Brain microvascular endothelial cell (primary cell): ENCODE measurements at regions not wholly inside any gene's neighbourhood (a gene's known extent, or its start where the extent isn't known, plus 50 kb on each side); places are given as distances from the start of the nearest gene placed in this dataset.

Experiments used
- DNase-seq: peaks from one replicate; pipeline ENCODE4 v3.0.0-alpha.2; 2020
- H3K27ac ChIP-seq: fragments of 250-450 bp; sonication (Bioruptor Pico); 2 replicates; pipeline ENCODE4 v1.5.1; 2020; ENCODE audit warnings: mild to moderate bottlenecking, moderate library complexity
- H3K27me3 ChIP-seq: fragments of 250-450 bp; sonication (Bioruptor Pico); replicated peaks from 2 replicates; pipeline ENCODE4 v1.5.1; 2020; ENCODE audit warnings: mild to moderate bottlenecking
- H3K36me3 ChIP-seq: fragments of 250-450 bp; sonication (Bioruptor Pico); replicated peaks from 2 replicates; pipeline ENCODE4 v1.5.1; 2020; ENCODE audit warnings: mild to moderate bottlenecking
- H3K4me3 ChIP-seq: 2 replicates; pipeline ENCODE4 v1.5.1; 2011; ENCODE audit warnings: low read depth, mild to moderate bottlenecking, control low read depth, low read length, moderate library complexity
- in situ Hi-C: cut with HindIII; loops from 2 replicates; pipeline ENCODE4 v1.10.0; 2017; ENCODE audit warnings: low sequenced_read_pairs, low pct_ligation_motif_present
- TF ChIP-seq, protein P1 (sequence below): IDR thresholded peaks from 2 replicates; pipeline ENCODE4 v1.5.1; 2011; ENCODE audit warnings: low read depth, mild to moderate bottlenecking, moderate library complexity, low read length, control low read depth, inconsistent platforms; ENCODE audit errors: missing control alignments

- H3K27ac ChIP-seq, result no peak overlapping the region
- no peaks in the 10 kb centered on the region for H3K27me3 ChIP-seq
- no peak for DNase-seq
- TF ChIP-seq, protein P1, sequence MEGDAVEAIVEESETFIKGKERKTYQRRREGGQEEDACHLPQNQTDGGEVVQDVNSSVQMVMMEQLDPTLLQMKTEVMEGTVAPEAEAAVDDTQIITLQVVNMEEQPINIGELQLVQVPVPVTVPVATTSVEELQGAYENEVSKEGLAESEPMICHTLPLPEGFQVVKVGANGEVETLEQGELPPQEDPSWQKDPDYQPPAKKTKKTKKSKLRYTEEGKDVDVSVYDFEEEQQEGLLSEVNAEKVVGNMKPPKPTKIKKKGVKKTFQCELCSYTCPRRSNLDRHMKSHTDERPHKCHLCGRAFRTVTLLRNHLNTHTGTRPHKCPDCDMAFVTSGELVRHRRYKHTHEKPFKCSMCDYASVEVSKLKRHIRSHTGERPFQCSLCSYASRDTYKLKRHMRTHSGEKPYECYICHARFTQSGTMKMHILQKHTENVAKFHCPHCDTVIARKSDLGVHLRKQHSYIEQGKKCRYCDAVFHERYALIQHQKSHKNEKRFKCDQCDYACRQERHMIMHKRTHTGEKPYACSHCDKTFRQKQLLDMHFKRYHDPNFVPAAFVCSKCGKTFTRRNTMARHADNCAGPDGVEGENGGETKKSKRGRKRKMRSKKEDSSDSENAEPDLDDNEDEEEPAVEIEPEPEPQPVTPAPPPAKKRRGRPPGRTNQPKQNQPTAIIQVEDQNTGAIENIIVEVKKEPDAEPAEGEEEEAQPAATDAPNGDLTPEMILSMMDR, result no peak
- no peaks in the 10 kb centered on the region for H3K36me3 ChIP-seq
- in situ Hi-C loops, result no loop called here
- H3K4me3 ChIP-seq, result no peak overlapping the region
These were observed 970.2 kb downstream of the BCL11A start for GRCh38 chr2:59583173-59583765.

DNA sequence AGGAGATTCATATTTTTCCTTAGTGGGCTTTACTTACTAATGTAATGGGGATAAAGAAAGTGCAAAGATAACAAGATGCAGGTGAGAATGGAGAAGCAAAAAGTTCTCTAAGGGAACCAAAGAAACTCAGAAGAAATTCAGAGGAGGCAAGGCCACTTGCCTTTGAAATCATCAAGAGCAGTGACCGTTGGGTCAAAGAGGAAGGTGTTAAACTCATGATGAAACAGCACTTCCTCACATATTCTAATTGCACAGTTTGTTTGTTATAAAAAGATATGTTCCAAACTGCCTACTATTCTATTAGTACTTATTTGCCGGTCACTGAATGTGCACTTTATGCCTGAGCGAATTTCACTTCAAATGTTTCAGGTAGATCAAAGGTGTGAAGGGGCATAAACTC lies 975.1 kb downstream of the BCL11A start:
- TF ChIP-seq, protein P1, result no peak
- H3K4me3 ChIP-seq, result no peak overlapping the region
- no peak for DNase-seq
- H3K27ac ChIP-seq, result no peak overlapping the region
- in situ Hi-C loops, result no loop called here
- no peaks in the 10 kb centered on the region for H3K36me3 ChIP-seq
- no peaks in the 10 kb centered on the region for H3K27me3 ChIP-seq

GRCh38 chr2:59575191-59575590 lies 978.3 kb downstream of the BCL11A start:
- no peaks in the 10 kb centered on the region for H3K27me3 ChIP-seq
- TF ChIP-seq, protein P1, result no peak
- no peak for DNase-seq
- in situ Hi-C loops, result no loop called here
- H3K4me3 ChIP-seq, result no peak overlapping the region
- no peak overlapping the region for H3K27ac ChIP-seq
- no peaks in the 10 kb centered on the region for H3K36me3 ChIP-seq

- in situ Hi-C loops, result no loop called here
- no peaks in the 10 kb centered on the region for H3K27me3 ChIP-seq
- no peaks in the 10 kb centered on the region for H3K36me3 ChIP-seq
- TF ChIP-seq, protein P1, result no peak
- no peak overlapping the region for H3K27ac ChIP-seq
- DNase-seq, result no peak
- no peak overlapping the region for H3K4me3 ChIP-seq
These were observed 981.2 kb downstream of the BCL11A start for GRCh38 chr2:59572227-59572626.

GRCh38 chr2:59570818-59571217 lies 982.6 kb downstream of the BCL11A start:
- TF ChIP-seq, protein P1, result no peak

GRCh38 chr2:59569124-59569523 lies 984.3 kb downstream of the BCL11A start:
- TF ChIP-seq, protein P1, result no peak
- no peak for DNase-seq
- in situ Hi-C loops, result no loop called here
- Histone ChIP-seq H3K4me3 (no peak overlapping the region), H3K27ac (no peak overlapping the region), H3K36me3 (no peaks in the 10 kb centered on the region), H3K27me3 (no peaks in the 10 kb centered on the region)

More at GRCh38 chr2:59570818-59571217, 982.6 kb downstream of the BCL11A start:
- Histone ChIP-seq H3K27me3 (no peaks in the 10 kb centered on the region), H3K27ac (no peak overlapping the region), H3K36me3 (no peaks in the 10 kb centered on the region), H3K4me3 (no peak overlapping the region)
- DNase-seq, result no peak
- in situ Hi-C loops, result no loop called here
